HAP-1 (cell line): ENCODE measurements at regions not wholly inside any gene's neighbourhood (a gene's known extent, or its start where the extent isn't known, plus 50 kb on each side); places are given as distances from the start of the nearest gene placed in this dataset.
A peak's percentile ranks its signal among the peaks of the same experiment; 100 is the strongest.

Experiments
- DNase-seq, 2 experiments: peaks; one replicate each; pipeline ENCODE4 v3.0.0-alpha.2; 2016 to 2020; ENCODE audit warnings: low spot score in 2 of 2
- H3K27me3 ChIP-seq: fragments of 250-450 bp; sonication (Bioruptor Pico); 2 replicates; pipeline ENCODE4 v1.5.1; 2020; ENCODE audit warnings: low read depth, mild to moderate bottlenecking, moderate library complexity
- H3K36me3 ChIP-seq: fragments of 250-450 bp; sonication (Bioruptor Pico); replicated peaks from 2 replicates; pipeline ENCODE4 v1.5.1; 2020; ENCODE audit warnings: mild to moderate bottlenecking
- H3K4me1 ChIP-seq: fragments of 250-450 bp; sonication (Bioruptor Pico); 2 replicates; pipeline ENCODE4 v1.5.1; 2020; ENCODE audit warnings: mild to moderate bottlenecking
- H3K4me3 ChIP-seq: fragments of 250-450 bp; sonication (Bioruptor Pico); 2 replicates; pipeline ENCODE4 v1.5.1; 2020; ENCODE audit warnings: mild to moderate bottlenecking, moderate library complexity
- H3K9me3 ChIP-seq: fragments of 250-450 bp; sonication (Bioruptor Pico); 2 replicates; pipeline ENCODE4 v1.5.1; 2020; ENCODE audit warnings: mild to moderate bottlenecking, moderate library complexity
- in situ Hi-C: fragments of 300-500 bp; cut with MboI; formaldehyde crosslinking; loops from 3 replicates; pipeline ENCODE4 v1.14.3; 2020; ENCODE audit warnings: low sequenced_read_pairs, inconsistent platforms, mixed read lengths

- Histone ChIP-seq H3K4me3 (no peak overlapping the region), H3K27me3 (no peaks in the 10 kb centered on the region), H3K9me3 (no peaks in the 10 kb centered on the region), H3K4me1 (peaks cover 2% of the 10 kb centered on the region; the same call in 1 of the 2 replicates), H3K36me3 (no peaks in the 10 kb centered on the region)
- DNase-seq, result no peak
- in situ Hi-C loops, result no loop called here
Observed at GRCh38 chr10:121053151-121053550, 202.0 kb downstream of the WDR11 start.

GRCh38 chr10:121054874-121055273 is 203.7 kb downstream of the WDR11 start:
- Histone ChIP-seq H3K36me3 (no peaks in the 10 kb centered on the region), H3K4me1 (peaks cover 2% of the 10 kb centered on the region; the same call in 1 of the 2 replicates), H3K9me3 (no peaks in the 10 kb centered on the region), H3K4me3 (no peak overlapping the region), H3K27me3 (no peaks in the 10 kb centered on the region)
- in situ Hi-C loops, result no loop called here
- peak in 1 of 2 experiments; percentile 18 for DNase-seq

GRCh38 chr10:121057269-121057668 is 206.1 kb downstream of the WDR11 start:
- Histone ChIP-seq H3K9me3 (no peaks in the 10 kb centered on the region), H3K4me3 (no peak overlapping the region), H3K27me3 (no peaks in the 10 kb centered on the region), H3K36me3 (no peaks in the 10 kb centered on the region), H3K4me1 (peaks cover 2% of the 10 kb centered on the region; the same call in 1 of the 2 replicates)
- in situ Hi-C loops, result no loop called here
- no peak for DNase-seq

- no peaks in the 10 kb centered on the region for H3K27me3 ChIP-seq
- peaks cover 2% of the 10 kb centered on the region; the same call in 1 of the 2 replicates for H3K4me1 ChIP-seq
- DNase-seq, result no peak
- no peak overlapping the region for H3K4me3 ChIP-seq
- H3K36me3 ChIP-seq, result no peaks in the 10 kb centered on the region
- in situ Hi-C loops, result no loop called here
- no peaks in the 10 kb centered on the region for H3K9me3 ChIP-seq
Observed at GRCh38 chr10:121058082-121058481, 206.9 kb downstream of the WDR11 start.

- no peaks in the 10 kb centered on the region for H3K36me3 ChIP-seq
- in situ Hi-C loops, result no loop called here
Observed at GRCh38 chr10:121059351-121059750, 208.2 kb downstream of the WDR11 start.

GRCh38 chr10:121062115-121062514 is 211.0 kb downstream of the WDR11 start:
- Histone ChIP-seq H3K4me3 (no peak overlapping the region), H3K4me1 (no peaks in the 10 kb centered on the region), H3K27me3 (no peaks in the 10 kb centered on the region), H3K9me3 (no peaks in the 10 kb centered on the region), H3K36me3 (no peaks in the 10 kb centered on the region)
- in situ Hi-C loops, result no loop called here
- no peak for DNase-seq

More at GRCh38 chr10:121059351-121059750, 208.2 kb downstream of the WDR11 start:
- DNase-seq, result no peak
- Histone ChIP-seq H3K4me1 (peaks cover 2% of the 10 kb centered on the region; the same call in 1 of the 2 replicates), H3K27me3 (no peaks in the 10 kb centered on the region), H3K4me3 (no peak overlapping the region), H3K9me3 (no peaks in the 10 kb centered on the region)

- Histone ChIP-seq H3K4me3 (no peak overlapping the region), H3K4me1 (no peaks in the 10 kb centered on the region), H3K27me3 (no peaks in the 10 kb centered on the region), H3K36me3 (no peaks in the 10 kb centered on the region), H3K9me3 (no peaks in the 10 kb centered on the region)
- DNase-seq, result no peak
- in situ Hi-C loops, result no loop called here
Observed at GRCh38 chr10:121063744-121064143, 212.6 kb downstream of the WDR11 start.

GRCh38 chr10:121064491-121064890 is 213.3 kb downstream of the WDR11 start:
- no peaks in the 10 kb centered on the region for H3K9me3 ChIP-seq
- H3K4me1 ChIP-seq, result no peaks in the 10 kb centered on the region
- H3K4me3 ChIP-seq, result no peak overlapping the region
- no peak for DNase-seq
- in situ Hi-C loops, result no loop called here
- no peaks in the 10 kb centered on the region for H3K36me3 ChIP-seq
- no peaks in the 10 kb centered on the region for H3K27me3 ChIP-seq

- in situ Hi-C loops, result no loop called here
- no peak overlapping the region for H3K4me3 ChIP-seq
- no peaks in the 10 kb centered on the region for H3K36me3 ChIP-seq
Observed at GRCh38 chr10:121065330-121065729, 214.2 kb downstream of the WDR11 start.

GRCh38 chr10:121069061-121069850 is 218.1 kb downstream of the WDR11 start:
- H3K4me1 ChIP-seq, result peaks cover 7% of the 10 kb centered on the region
- H3K36me3 ChIP-seq, result no peaks in the 10 kb centered on the region
- H3K27me3 ChIP-seq, result no peaks in the 10 kb centered on the region
- H3K4me3 ChIP-seq, result no peak overlapping the region
- in situ Hi-C loops, result no loop called here
- no peaks in the 10 kb centered on the region for H3K9me3 ChIP-seq
- DNase-seq, result no peak

More at GRCh38 chr10:121065330-121065729, 214.2 kb downstream of the WDR11 start:
- H3K27me3 ChIP-seq, result no peaks in the 10 kb centered on the region
- no peaks in the 10 kb centered on the region for H3K9me3 ChIP-seq
- no peak for DNase-seq
- H3K4me1 ChIP-seq, result no peaks in the 10 kb centered on the region

- Histone ChIP-seq H3K4me3 (no peak overlapping the region), H3K9me3 (no peaks in the 10 kb centered on the region), H3K36me3 (no peaks in the 10 kb centered on the region), H3K4me1 (peaks cover 7% of the 10 kb centered on the region), H3K27me3 (no peaks in the 10 kb centered on the region)
- peak; percentile 12 to 29 for DNase-seq
- in situ Hi-C loops, result no loop called here
Observed at GRCh38 chr10:121070275-121071070, 219.3 kb downstream of the WDR11 start.

- Histone ChIP-seq H3K4me3 (no peak overlapping the region), H3K36me3 (no peaks in the 10 kb centered on the region), H3K27me3 (no peaks in the 10 kb centered on the region), H3K4me1 (peaks cover 7% of the 10 kb centered on the region), H3K9me3 (no peaks in the 10 kb centered on the region)
- no peak for DNase-seq
- in situ Hi-C loops, result no loop called here
Observed at GRCh38 chr10:121071901-121072300, 220.7 kb downstream of the WDR11 start.

GRCh38 chr10:121073728-121074127 is 222.6 kb downstream of the WDR11 start:
- no peak for DNase-seq
- Histone ChIP-seq H3K36me3 (no peaks in the 10 kb centered on the region), H3K4me3 (no peak overlapping the region), H3K9me3 (no peaks in the 10 kb centered on the region), H3K27me3 (no peaks in the 10 kb centered on the region), H3K4me1 (peaks cover 7% of the 10 kb centered on the region)
- in situ Hi-C loops, result no loop called here
